Trophoblast cell (in vitro differentiated cells and primary cell): ENCODE measurements at regions not wholly inside any gene's neighbourhood (a gene's known extent, or its start where the extent isn't known, plus 50 kb on each side); places are given as distances from the start of the nearest gene placed in this dataset.

ENCODE experiments used
- DNase-seq, 2 donors: peaks; one replicate each; pipeline ENCODE4 v3.0.0-alpha.2; 2016
- H2AFZ ChIP-seq: 2 replicates; pipeline ENCODE4 v1.6.1; 2013; ENCODE audit warnings: low read length, moderate library complexity, mild to moderate bottlenecking; ENCODE audit not compliant: insufficient read depth, poor library complexity
- H2AK5ac ChIP-seq: 2 replicates; pipeline ENCODE4 v1.6.1; 2013; ENCODE audit warnings: mild to moderate bottlenecking, low read length
- H2BK120ac ChIP-seq: 2 replicates; pipeline ENCODE4 v1.6.1; 2013; ENCODE audit warnings: low read length, mild to moderate bottlenecking, moderate library complexity; ENCODE audit not compliant: insufficient read depth, poor library complexity
- H2BK12ac ChIP-seq: 2 replicates; pipeline ENCODE4 v1.6.1; 2013; ENCODE audit warnings: mild to moderate bottlenecking, low read length, moderate library complexity
- H2BK5ac ChIP-seq: 2 replicates; pipeline ENCODE4 v1.6.1; 2013; ENCODE audit warnings: low read length, low read depth, moderate library complexity, mild to moderate bottlenecking; ENCODE audit not compliant: poor library complexity
- H3K14ac ChIP-seq: 2 replicates; pipeline ENCODE4 v1.6.1; 2013; ENCODE audit warnings: mild to moderate bottlenecking, low read length
- H3K18ac ChIP-seq: 2 replicates; pipeline ENCODE4 v1.6.1; 2013; ENCODE audit warnings: mild to moderate bottlenecking, low read length
- H3K23ac ChIP-seq: 2 replicates; pipeline ENCODE4 v1.6.1; 2013; ENCODE audit warnings: low read length
- H3K27ac ChIP-seq: 2 replicates; pipeline ENCODE4 v1.5.1; 2013; ENCODE audit warnings: low read depth, mild to moderate bottlenecking, inconsistent platforms, low read length, moderate library complexity
- H3K27me3 ChIP-seq: 2 replicates; pipeline ENCODE4 v1.6.1; 2013; ENCODE audit warnings: inconsistent platforms, mild to moderate bottlenecking, low read length, moderate library complexity; ENCODE audit not compliant: insufficient read depth
- H3K36me3 ChIP-seq, 2 experiments: 1 replicate in 1 of 2; 2 replicates in 1 of 2; pipeline ENCODE4 v1.6.1; 2013; ENCODE audit warnings: low read length in 2 of 2, mild to moderate bottlenecking in 2 of 2, moderate library complexity in 1 of 2; ENCODE audit not compliant: insufficient read depth in 2 of 2, control insufficient read depth in 1 of 2
- H3K4ac ChIP-seq: 2 replicates; pipeline ENCODE4 v1.6.1; 2013; ENCODE audit warnings: low read depth, mild to moderate bottlenecking, low read length, moderate library complexity
- H3K4me1 ChIP-seq, 2 experiments: 1 replicate in 1 of 2; 2 replicates in 1 of 2; pipeline ENCODE4 v1.6.1; 2013; ENCODE audit warnings: low read length in 2 of 2, mild to moderate bottlenecking in 2 of 2, moderate library complexity in 1 of 2; ENCODE audit not compliant: insufficient read depth in 2 of 2, control insufficient read depth in 1 of 2
- H3K4me2 ChIP-seq: 2 replicates; pipeline ENCODE4 v1.6.1; 2013; ENCODE audit warnings: inconsistent platforms, mild to moderate bottlenecking, low read length, moderate library complexity
- H3K4me3 ChIP-seq: 2 replicates; pipeline ENCODE4 v1.5.1; 2013; ENCODE audit warnings: mild to moderate bottlenecking, low read depth, low read length, inconsistent platforms
- H3K79me1 ChIP-seq: one replicate; pipeline ENCODE4 v1.6.1; 2013; ENCODE audit warnings: low read length
- H3K79me2 ChIP-seq: 2 replicates; pipeline ENCODE4 v1.6.1; 2013; ENCODE audit warnings: low read length, mild to moderate bottlenecking; ENCODE audit not compliant: control insufficient read depth, insufficient read depth, poor library complexity
- H3K9ac ChIP-seq: 2 replicates; pipeline ENCODE4 v1.6.1; 2013; ENCODE audit warnings: mild to moderate bottlenecking, low read length
- H3K9me3 ChIP-seq: 2 replicates; pipeline ENCODE4 v1.6.1; 2013; ENCODE audit warnings: low read depth, mild to moderate bottlenecking, control low read depth, inconsistent platforms, low read length; ENCODE audit not compliant: insufficient read depth
- H4K12ac ChIP-seq: 2 replicates; pipeline ENCODE4 v1.6.1; 2013; ENCODE audit warnings: low read depth, mild to moderate bottlenecking, low read length, moderate library complexity
- H4K8ac ChIP-seq: 2 replicates; pipeline ENCODE4 v1.6.1; 2013; ENCODE audit warnings: low read depth, mild to moderate bottlenecking, low read length, moderate library complexity
- H4K91ac ChIP-seq: one replicate; pipeline ENCODE4 v1.6.1; 2013; ENCODE audit warnings: low read depth, mild to moderate bottlenecking, low read length, moderate library complexity
- WGBS: extraction: QIAGEN DNeasy Blood & Tissue Kit; methylation state at CpG from one replicate; pipeline ENCODE4 v1.1.7; 2013; ENCODE audit warnings: missing lambda C conversion rate; ENCODE audit not compliant: insufficient read length, insufficient coverage; ENCODE audit errors: extremely low coverage; 5-methylcytosine and 5-hydroxymethylcytosine counted together

DNA sequence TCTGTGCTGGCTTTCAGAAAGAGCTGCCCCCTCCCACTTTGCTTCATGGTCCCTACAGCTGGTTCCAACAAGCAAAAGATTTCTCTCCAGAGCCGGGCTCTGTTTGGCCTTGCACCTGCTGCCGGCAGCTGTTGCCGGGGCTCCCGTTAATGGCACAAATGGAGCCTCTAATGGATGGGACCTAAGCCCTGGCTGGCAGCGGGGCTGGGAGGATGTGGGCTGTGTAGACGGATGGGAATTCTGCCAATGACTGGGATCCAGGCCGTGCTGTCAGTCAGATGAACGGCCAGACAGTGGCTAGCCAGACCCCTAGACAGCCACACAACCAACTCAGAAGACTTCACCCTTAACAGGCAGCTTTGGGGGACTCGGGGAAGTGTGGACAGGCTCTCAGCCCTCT lies 88.0 kb downstream of the RPLP1 start:
- H3K27ac ChIP-seq, result no peak overlapping the region
- H4K8ac ChIP-seq, result no peak overlapping the region
- H2AFZ ChIP-seq, result no peak overlapping the region
- no peak overlapping the region for H3K4me2 ChIP-seq
- no peak overlapping the region for H3K23ac ChIP-seq
- no peak overlapping the region for H3K4ac ChIP-seq
- H3K79me2 ChIP-seq, result no peaks in the 10 kb centered on the region
- H2BK5ac ChIP-seq, result no peak overlapping the region
- H3K36me3 ChIP-seq, result no peaks in the 10 kb centered on the region
- DNase-seq, result no peak
- H3K14ac ChIP-seq, result no peak overlapping the region
- no peak overlapping the region for H4K12ac ChIP-seq
- H3K18ac ChIP-seq, result no peak overlapping the region
- no peak overlapping the region for H3K9ac ChIP-seq
- H2BK12ac ChIP-seq, result no peak overlapping the region
- no peak overlapping the region for H2BK120ac ChIP-seq
- H3K4me1 ChIP-seq, result no peaks in the 10 kb centered on the region
- H3K79me1 ChIP-seq, result no peaks in the 10 kb centered on the region
- H3K27me3 ChIP-seq, result no peaks in the 10 kb centered on the region
- no peak overlapping the region for H3K4me3 ChIP-seq
- H2AK5ac ChIP-seq, result no peak overlapping the region
- H3K9me3 ChIP-seq, result peaks cover 4% of the 10 kb centered on the region
- H4K91ac ChIP-seq, result no peak overlapping the region
- WGBS, result no CpG with 5 or more reads among the region's 9 CpGs

DNA sequence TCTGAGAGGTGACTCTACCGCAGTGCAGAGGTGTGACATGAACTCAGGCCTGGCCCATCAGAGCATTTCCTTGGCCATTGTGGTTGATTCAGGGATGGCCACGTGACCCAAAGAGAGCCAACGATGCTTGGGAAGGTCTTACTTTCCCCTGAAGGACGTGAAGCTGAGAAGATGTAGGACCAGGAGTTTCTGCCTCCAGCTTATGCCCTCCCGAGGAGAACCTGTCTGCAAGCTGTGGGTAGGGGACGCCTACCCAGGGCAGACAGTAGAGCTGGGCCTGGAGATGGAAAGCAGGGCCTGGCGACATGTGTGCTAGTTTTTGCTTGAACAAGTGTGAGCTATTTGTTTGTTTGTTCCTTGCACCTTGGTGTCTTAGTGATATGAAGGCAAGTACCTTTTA lies 89.4 kb downstream of the RPLP1 start:
- no CpG with 5 or more reads among the region's 7 CpGs for WGBS
- Histone ChIP-seq H3K4me1 (no peaks in the 10 kb centered on the region), H4K12ac (no peak overlapping the region), H3K18ac (no peak overlapping the region), H3K9me3 (peaks cover 4% of the 10 kb centered on the region), H3K36me3 (no peaks in the 10 kb centered on the region), H2BK5ac (no peak overlapping the region), H2BK12ac (no peak overlapping the region), H3K23ac (no peak overlapping the region), H3K4me3 (no peak overlapping the region), H2BK120ac (no peak overlapping the region), H2AK5ac (no peak overlapping the region), H3K27ac (no peak overlapping the region), H3K9ac (no peak overlapping the region), H4K91ac (no peak overlapping the region), H3K79me2 (no peaks in the 10 kb centered on the region), H3K4ac (no peak overlapping the region), H3K4me2 (no peak overlapping the region), H2AFZ (no peak overlapping the region), H3K79me1 (no peaks in the 10 kb centered on the region), H4K8ac (no peak overlapping the region), H3K14ac (no peak overlapping the region), H3K27me3 (no peaks in the 10 kb centered on the region)
- no peak for DNase-seq

DNA sequence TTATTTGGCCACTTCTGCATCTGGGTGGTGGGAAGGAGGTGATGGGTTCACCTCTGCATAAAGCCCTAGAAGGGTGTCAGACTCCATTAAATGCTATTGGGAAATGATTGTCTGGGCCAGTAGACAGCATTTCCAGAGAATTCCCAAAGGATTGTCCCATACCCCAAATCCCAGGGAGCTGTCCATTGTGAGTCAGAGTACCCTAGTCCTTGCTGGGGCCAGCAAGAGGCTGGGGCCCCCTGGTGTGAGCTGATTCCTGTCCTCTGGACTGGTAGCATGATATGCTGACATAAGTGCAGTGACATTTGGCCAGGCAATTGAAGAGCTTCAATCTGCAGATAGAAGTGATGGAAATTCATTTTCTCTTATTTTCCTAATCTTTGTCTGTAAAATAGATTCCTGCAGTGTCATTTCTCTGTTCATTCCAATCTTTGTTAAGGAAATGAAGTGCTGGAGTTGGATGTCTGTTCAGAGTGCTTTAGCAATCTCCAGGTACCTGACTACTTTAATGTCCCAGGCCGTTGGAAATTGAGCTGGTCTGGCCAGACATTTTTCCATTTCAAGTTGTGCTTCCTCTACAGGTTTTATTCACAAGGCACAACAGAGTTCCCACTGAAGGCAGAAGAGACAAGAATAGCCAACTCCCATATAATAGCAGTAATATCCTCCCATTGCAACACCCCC lies 91.2 kb downstream of the RPLP1 start:
- Histone ChIP-seq H3K4ac (no peak overlapping the region), H3K27me3 (no peaks in the 10 kb centered on the region), H4K8ac (no peak overlapping the region), H3K4me3 (no peak overlapping the region), H3K14ac (no peak overlapping the region), H3K4me2 (no peak overlapping the region), H3K27ac (no peak overlapping the region), H3K9me3 (peaks cover 9% of the 10 kb centered on the region), H2BK12ac (no peak overlapping the region), H3K9ac (no peak overlapping the region), H3K79me1 (no peaks in the 10 kb centered on the region), H3K18ac (no peak overlapping the region), H2AK5ac (no peak overlapping the region), H2BK5ac (no peak overlapping the region), H2BK120ac (no peak overlapping the region), H2AFZ (no peak overlapping the region), H3K23ac (no peak overlapping the region), H3K4me1 (no peaks in the 10 kb centered on the region), H4K12ac (no peak overlapping the region), H3K79me2 (no peaks in the 10 kb centered on the region), H4K91ac (no peak overlapping the region), H3K36me3 (no peaks in the 10 kb centered on the region)
- WGBS, result no CpG with 5 or more reads among the region's 1 CpG
- no peak for DNase-seq

DNA sequence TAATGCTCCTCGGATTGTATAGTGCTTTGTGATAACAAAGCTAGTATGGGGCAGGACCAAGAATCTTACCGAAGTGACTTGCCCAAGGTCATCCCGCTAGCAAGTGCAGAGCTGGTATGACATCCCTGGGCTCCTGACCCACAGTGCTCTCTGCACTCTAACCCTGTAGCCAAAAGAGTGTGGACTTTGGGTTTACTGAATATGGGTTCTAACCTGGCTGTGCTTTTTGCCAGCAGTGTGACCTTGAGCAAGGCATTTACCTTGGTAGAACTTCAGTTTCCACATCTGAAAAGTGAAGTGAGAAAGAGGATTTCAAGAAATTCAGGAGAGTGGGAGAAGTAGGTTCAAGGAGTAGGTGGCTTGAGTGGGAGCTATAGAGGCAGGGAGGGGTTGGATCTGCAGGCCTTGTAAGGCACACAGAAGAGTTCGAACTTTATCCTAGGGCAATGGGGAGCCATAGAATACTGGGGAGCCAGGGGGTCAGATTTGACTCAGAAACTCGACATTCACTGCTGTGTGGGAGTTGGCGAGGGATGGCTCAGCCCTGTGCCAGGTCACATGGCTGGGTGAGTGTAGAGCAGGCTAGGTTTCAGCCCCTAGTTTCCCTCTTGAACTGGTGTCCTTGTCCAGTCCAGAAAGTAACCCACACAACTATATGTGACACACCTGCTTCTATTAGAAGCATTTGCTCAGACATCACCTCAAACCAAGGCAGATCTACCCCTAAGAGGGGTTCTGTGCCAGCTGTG lies 91.9 kb downstream of the RPLP1 start:
- Histone ChIP-seq H3K14ac (no peak overlapping the region), H3K9me3 (peaks cover 9% of the 10 kb centered on the region), H2AFZ (no peak overlapping the region), H2AK5ac (no peak overlapping the region), H3K79me1 (no peaks in the 10 kb centered on the region), H4K8ac (no peak overlapping the region), H3K4me2 (no peak overlapping the region), H3K23ac (no peak overlapping the region), H2BK12ac (no peak overlapping the region), H3K36me3 (no peaks in the 10 kb centered on the region), H2BK5ac (no peak overlapping the region), H2BK120ac (no peak overlapping the region), H3K27me3 (no peaks in the 10 kb centered on the region), H3K79me2 (no peaks in the 10 kb centered on the region), H3K4ac (no peak overlapping the region), H4K12ac (no peak overlapping the region), H3K9ac (no peak overlapping the region), H3K27ac (no peak overlapping the region), H3K4me3 (no peak overlapping the region), H4K91ac (no peak overlapping the region), H3K18ac (no peak overlapping the region), H3K4me1 (no peaks in the 10 kb centered on the region)
- no peak for DNase-seq
- no CpG with 5 or more reads among the region's 6 CpGs for WGBS
